ENCODE measurements at regions not wholly inside any gene's neighbourhood (a gene's known extent, or its start where the extent isn't known, plus 50 kb on each side); places are given as distances from the start of the nearest gene placed in this dataset.

DNA sequence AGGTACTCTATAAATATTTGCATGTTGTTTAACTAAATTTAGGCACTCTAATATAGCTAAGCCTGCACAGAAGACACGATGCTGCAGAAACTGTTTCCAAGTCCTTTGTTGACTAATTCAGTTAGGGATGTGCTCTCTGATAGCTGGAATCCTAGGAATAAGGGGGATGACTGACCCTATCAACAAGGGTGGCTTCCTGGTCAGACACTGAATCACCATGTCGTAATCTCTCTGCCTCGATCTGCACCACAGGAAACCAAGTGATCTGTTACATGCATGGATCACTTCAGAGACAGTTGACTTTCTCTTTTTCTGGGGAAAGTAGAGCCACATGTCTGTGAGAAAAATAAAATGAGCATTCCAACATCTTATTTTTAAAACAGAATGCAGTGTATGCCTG is 169.1 kb downstream of the GUCY2F start:
- no peak for DNase-seq (ENCODE audit: low read depth)

DNA sequence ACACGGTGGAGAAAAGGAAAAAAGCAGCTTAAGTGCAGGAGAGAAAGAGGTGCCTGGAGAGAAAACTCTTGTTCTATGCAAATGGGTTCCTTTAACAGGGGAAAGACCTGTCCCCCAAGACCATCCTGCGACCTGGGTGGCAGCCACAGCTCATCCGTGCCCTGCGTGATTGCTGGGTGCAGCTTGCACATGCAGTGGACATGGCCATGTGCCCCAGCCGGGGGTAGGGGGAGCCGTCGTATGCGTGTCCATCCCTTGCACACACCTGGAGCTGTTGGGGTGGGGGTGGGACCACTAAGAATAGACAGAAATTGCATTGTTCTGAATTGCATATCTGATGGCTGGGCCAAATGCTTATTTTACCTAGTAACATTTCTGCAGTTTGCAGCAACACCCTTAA is 171.9 kb downstream of the GUCY2F start:
- no peak for DNase-seq (ENCODE audit: low read depth)

DNA sequence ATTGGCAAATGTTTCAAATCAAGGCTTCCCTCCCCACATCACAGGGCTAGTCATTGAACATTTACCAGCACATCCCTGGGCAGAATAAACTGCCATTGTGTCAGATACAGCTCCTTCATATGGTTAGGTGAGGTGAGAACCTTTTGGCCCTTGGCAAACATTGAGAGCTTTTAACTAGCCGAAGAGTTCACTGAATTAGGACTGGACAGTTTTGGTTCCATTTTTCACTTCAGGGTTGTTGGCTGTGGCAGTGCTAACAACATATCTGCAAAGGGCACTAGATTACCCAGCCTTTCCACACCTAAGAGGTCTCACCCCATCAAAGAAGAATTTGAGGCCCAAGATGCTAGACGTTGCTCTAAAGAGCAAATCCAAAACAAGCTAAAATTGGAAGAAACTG is 180.7 kb downstream of the GUCY2F start:
- no peak for DNase-seq (ENCODE audit: low read depth)

DNA sequence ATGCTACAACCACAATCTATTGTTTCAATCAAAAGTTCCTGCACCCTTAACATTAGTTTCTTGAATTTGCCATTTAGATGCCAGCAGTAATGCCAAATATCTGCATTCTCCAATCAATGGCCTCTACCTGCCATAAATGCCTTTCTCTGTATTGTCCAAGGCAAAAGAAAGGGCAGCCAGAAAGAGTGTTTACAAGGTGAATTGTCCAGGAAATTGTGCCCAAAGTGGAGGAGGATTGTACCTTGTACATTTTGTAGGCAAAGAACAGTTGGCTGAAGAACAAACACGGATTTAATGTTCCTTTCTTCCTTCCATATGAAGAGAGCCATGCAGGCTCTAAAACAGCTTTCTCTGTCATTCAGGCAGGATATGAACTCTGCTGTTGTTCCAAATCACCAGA is 181.5 kb downstream of the GUCY2F start:
- no peak for DNase-seq (ENCODE audit: low read depth)

DNA sequence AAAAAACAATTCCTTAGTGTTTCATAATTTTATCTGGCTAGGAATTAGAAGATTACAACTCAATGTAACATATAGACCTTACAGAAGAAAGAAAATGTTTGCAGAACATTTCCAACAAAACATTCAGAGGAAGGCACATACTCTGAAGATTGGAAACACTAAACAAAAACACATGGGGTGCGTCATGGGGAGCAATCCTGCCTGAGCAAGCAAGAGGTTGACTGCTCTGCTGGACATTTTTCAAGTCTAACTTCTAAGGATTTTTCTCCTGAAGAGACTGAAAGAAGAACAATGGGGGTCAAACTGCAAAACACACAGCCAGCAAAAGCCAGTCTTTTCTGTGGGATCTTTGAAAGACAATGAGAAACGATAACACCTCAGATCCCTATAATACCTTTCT is 182.8 kb downstream of the GUCY2F start:
- no peak for DNase-seq (ENCODE audit: low read depth)

DNA sequence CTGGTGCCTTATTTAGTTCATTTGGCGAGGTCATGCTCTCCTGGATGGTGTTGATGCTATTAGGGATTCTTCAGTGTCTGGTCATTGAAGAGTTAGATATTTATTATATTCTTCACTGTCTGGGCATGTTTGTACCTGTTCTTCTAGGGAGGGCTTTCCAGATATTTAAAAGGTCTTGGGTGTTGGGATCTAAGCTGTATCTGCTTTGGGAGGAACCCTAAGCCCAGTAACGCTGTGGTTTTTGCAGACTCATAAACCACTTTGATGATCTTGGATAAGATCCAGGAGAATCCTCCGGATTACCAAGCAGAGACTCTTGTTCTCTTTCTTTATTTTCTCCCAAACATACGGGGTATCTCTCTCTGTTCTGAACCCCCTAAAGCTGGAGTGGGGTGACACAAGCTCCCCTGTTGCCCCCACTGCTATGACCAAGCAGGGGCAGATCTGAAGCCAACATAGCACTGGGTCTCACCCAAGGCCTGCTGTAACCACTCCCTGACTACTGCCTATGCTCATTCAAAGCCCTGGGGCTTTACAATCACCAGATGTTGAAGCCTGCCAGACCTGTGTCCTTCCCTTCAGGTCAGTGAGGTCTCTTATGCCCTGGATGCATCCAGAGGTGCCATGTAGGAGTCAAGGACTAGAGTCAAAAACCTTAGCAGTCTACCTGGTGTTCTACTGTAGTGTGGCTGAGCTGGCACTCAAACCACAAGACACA is 187.6 kb downstream of the GUCY2F start:
- peak; percentile 3 for DNase-seq (ENCODE audit: low read depth)

DNA sequence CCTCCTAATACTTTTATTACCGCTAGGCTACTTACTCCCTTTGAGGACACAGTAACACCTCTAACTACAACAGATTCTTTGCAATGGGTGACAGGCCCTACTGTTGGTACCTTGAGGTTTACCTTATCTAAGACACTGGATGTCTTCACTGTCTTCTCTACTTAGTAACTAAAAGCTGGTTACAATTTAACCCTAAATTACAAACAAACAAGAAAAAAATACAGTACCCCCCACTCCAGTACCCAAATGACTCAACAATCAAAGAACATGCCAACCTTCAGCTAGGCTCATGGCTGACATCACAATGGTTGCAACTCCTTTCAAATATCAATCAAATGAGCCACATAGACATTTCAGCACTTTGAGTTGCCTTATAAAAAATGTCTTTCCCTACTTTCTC is 198.0 kb downstream of the GUCY2F start:
- no peak for DNase-seq (ENCODE audit: low read depth)

DNA sequence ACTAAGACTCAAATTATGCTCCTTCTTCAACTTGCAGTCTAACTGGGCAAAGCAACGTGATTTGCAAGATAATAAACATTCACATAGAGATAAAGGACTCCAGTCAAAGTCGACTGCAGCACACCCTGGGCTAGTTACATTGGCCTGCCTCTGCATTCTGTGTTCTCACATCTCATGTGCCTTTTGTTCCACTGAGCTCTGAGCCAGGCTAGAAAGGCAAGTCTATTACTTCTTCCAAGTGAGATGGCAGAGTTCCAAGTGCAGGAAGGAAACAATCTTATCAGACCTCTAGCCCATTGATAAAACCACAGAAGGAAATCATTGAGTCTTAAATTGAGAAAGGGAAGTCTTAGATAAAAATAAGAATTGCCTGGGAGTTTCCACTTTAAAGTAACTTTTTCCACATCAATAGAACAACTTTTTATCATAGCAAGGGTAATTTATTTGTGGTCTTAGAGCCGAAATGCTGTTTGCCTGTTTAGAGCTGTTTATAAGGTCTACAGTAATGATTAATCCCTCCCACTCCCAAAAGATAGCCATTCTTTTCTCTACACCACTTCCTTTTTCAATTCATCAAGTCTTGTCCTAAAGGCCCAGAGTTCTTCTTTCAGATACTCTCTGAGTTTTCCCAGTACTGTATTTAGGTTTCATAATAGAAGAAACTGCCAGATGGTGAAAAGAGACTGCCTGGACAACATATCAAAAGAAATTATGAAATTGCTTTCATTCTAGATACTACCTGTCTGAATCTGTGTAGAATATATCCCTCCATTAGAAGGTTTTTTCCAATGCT is 200.2 kb downstream of the GUCY2F start:
- no peak for DNase-seq (ENCODE audit: low read depth)

DNA sequence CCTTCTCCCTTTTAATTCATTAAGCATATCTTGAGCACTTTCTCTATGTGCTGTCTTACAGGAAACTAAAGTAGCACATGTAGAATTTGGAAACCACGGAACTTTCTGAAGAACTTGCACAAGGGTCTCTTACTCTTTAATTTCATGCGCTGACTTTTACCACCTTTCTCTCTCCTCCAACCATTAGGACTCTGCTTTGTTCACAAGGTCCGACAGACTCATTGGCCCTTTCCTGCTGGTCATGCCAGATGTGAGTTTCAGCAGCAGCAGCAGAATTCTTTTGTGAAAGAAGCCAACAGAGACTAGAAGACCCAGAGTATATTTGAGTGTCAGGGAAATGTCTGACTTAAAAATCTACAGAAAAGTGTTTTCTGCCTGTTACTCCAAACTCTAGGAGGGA is 207.1 kb downstream of the GUCY2F start:
- DNase-seq (ENCODE audit: low read depth): no peak

DNA sequence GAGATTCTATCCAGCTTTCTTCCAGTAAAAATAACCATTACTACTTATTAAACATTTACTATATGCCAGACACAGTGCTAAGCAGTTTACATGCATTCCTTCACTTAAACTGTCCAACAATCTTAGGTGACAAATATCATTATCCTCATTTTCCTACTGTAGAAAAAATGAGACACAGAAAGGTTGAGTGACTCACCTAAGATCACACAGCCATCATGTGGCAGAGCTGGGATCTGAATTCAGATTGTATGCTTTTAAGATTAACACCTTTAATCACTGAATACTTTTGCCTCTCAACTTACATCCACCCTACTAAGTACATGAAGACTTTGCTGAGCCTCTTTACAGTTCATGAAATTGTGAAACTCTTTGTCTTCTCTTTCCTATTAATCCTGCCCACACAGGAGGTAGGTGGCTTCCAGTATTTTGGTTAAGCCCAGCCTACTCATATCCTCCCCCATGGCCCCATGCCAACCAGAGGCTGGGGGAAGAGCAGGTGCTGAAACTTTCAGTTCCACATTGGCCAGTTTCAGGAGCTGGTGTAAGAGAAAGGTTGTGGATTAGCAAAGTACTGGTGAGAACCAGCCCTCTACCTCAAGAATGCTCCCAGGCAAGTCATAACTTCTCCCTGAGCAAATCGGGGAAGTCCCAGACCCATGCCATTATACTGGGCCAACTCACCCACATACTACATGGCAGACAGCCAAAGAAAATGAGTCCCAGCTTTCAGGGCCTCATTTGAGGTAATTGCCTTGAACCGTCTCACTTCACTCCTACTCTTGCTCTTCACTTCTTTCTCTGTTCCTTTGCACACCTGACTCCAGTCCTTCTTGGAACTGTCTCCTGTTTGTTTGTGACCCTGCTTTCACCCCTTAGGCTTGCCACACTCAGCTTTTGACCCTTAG is 211.1 kb downstream of the GUCY2F start:
- no peak for DNase-seq (ENCODE audit: low read depth)

DNA sequence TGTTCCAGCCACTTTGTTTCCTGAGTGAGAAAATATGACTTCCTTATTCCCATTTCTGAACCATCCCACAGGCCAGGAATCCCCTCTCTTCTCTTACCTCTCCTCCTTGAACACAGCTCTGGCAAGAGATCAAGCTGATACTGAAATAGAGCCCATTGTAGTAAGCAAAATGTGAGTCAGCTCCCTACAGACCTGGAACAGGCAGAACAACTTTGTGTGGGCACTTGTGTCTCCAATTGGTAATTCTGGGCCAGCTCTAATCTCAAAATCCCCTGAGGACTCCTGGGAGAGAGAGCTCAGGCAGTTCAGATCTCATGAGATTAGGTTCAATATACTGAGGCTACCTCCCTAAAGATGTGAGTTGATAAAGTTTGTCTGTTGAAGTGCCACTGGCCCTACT is 213.5 kb downstream of the GUCY2F start:
- DNase-seq (ENCODE audit: low read depth): no peak

DNA sequence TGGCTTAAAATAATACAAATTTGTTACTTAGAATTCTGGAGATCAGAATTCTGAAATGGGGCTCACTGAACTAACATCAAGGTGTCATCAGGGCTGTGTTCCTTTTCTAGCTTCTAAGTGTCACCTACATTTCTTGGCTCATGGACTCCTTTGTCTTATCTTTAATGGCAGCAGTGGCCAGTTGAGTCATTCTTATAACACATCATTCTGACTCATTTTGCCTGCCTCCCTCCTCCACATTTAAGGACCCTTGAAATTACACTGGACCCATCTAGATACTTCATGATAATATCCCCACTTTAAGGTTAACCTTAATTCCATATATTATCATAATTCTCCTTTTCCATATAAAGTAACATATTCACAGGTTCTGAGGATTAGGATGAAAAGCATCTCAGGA is 215.9 kb downstream of the GUCY2F start:
- DNase-seq (ENCODE audit: low read depth): no peak

DNA sequence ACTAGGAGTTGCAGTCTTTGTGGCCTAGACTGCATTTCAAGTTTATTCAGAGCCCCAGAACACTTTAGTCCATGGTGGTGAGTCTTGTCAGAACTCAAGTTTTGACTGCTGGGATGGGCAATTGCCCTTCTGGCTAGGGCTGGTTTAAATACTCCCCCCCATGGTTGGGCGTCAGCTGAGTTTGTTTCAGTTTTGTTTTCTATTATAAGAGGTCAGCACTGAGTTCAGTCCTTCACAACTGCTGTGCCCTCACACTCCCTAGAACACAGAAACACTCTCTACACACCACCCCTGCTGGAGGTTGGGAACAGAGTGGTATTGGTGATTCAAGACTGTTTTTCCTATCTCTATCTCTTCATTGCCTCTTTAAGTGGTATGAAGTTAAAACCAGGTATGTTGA is 217.0 kb downstream of the GUCY2F start:
- DNase-seq (ENCODE audit: low read depth): no peak

DNA sequence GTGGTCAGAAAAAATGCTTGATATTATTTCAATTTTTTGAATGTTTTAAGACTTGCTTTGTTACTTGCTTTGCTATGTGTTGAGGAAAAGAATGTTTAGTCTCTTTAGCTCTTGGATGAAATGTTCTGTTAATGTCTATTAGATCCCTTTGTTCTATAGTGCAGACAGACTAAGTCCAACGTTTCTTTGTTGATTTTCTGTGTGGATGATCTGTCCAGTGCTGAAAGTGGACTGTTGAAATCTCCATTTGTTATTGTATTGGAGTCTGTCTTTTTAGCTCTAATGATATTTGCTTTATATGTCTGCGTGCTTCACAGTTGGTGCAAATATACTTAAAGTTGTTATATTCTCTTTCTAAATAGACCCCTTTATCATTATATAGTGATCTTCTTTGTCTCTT is 220.6 kb downstream of the GUCY2F start:
- no peak for DNase-seq (ENCODE audit: low read depth)

DNA sequence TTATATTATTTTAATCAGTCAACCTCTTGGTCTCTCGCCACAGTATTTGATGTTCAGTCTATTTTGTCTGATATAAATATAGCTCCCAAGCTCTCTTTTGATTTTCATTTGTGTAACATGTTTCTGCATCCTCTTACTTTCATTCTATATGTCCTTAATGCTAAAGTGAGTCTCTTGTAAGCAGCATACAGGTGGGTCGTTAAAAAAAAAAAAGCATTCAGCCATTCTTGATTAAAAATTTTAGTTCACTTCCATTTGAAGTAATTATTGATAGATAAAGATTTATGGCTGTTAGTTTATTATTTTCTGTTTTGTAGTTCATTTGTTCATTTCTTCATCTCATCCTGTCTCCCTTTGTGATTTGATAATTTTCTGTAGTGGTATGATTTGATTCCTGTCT is 229.1 kb downstream of the GUCY2F start:
- DNase-seq (ENCODE audit: low read depth): no peak

DNA sequence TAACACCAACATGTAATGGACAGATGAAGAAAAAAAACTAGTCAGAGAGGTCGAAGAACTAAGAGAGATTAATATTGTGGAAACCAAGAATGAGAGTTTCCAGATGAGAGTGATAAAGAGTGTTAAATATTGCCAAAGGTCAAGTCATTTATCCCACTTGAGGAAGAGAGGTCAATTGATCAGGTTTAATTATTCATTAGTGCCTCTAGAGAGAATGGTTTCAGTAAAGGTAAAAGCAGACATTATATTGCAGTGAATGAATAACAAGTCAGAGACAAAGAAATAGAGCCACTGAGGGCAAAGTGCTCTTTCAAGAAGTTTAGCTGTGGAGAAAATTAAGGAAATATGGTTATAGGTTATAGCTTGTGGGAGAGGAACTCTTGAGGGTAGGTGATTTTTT is 263.1 kb downstream of the GUCY2F start:
- DNase-seq (ENCODE audit: low read depth): no peak

DNA sequence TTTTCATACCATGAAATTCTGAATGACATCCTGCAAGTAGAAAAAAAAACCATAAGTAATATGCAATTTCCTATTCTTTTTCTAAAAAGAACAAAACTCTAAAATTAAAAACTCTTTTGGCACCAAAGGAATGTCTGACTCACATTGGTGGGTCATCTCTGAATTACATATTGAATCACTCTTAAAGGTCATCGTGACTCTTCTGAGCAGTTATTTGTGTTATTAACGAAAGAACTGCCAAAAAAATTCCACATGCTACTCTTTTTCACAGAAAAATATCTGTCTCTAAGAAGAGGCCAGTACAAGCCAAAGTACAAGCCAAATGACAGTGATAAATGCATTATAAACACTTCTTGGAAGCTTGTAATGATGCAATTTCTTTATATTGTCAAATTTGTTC is 282.2 kb downstream of the GUCY2F start:
- DNase-seq (ENCODE audit: low read depth): peak; percentile 44

DNA sequence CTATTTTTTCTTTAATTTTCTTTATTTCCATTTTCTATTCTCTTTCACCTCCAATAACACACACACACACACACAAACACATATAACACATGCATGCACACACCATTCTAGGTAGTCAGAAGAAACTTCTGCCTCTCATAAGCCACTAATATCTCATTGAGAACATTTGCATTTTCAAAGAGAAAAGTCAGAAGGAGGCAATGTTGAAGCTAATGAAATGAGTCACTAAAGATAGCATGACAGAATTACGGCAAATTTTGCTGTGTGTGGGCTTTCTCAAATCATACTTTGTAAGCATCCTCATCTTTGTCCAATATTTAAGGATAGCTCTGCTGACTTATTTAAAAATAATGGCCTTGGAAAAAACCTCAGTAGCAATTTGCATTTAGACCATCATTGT is 291.3 kb downstream of the GUCY2F start:
- no peak for DNase-seq (ENCODE audit: low read depth)

DNA sequence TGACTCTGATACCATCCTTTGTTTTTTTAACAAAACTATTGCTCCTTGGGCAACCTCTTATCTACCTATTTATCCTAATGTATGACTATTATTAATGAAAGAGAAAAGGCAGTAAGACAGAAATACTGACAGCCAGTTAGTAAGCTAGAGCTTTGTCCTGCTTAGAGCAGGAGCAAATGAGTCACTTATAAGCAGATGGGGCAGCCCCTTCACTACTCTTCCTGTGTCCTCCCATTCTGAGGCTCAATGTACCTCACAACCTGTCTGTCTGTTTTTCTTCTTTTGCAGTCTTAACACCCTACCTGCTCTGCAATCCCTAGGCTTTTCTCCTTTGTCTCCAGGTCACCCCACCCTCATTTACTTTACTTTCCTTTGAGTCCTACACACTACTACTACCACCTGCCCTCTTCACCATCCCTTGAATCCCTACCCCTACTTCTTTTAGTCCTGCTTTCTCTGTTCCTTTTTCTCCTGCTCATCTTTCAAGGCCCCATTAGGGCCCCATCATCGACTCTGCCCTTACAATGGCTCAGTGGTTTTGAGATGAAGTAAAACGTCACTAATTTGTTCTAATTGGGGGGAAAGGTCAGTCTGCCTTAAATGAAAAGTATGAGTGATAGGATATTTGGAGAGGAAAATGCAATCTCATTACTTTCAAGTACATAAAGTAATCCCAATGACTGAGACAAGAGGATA is 294.3 kb downstream of the GUCY2F start:
- no peak for DNase-seq (ENCODE audit: low read depth)

DNA sequence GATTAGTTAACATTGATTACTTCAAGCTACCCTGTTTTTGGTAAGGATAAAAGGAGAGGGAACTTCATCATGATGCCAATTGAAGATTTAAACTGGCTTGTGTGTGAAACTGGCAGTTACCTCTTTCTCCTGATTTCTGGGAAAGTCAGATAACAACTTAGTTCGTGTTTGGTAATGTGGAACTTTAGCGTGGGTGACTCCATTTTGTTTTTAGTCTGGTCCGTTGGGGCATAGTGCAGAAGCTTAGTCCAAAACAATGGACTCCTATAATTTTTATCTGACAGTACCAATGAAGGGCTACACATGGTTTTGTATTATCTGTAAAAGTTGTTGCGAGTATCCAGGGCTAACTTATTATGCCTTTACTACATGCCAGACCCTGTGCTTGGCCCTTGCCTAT is 294.9 kb downstream of the GUCY2F start:
- DNase-seq (ENCODE audit: low read depth): no peak

DNA sequence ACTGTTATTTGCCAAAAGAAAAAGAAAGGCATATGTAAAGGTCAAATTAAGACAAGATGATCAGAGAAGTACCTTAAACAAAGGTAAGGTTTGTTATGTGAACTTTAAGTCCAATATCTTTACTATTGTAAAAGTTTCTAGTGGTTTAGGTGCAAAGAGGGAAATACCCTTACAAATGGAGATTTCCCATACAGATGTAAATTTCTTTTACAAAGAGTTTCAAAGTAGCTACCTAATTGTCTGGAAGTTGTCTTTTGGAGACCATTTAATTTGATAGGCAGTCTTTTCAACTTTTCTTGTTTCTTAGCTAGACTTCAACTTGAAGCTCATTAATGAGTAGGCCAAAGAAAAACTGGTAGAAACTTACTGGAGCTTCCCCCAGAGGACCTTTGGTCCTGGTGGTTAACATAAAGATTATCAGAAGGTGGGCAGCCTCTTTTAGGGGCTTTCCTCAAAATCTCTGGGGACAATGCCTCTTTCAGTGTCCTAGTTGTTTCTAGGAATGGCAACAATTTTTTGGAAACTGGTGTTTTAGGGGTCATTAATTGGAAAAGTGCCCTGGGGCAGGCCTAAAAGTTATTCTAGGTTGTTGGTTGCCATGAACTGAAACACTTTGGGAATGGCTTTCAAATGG is 297.3 kb downstream of the GUCY2F start:
- DNase-seq (ENCODE audit: low read depth): no peak
